ENCODE measurements at regions not wholly inside any gene's neighbourhood (a gene's known extent, or its start where the extent isn't known, plus 50 kb on each side); places are given as distances from the start of the nearest gene placed in this dataset.
"Not testable (repeated sequence)": the region's sequence is repeated elsewhere in the genome, so short reads cannot be mapped to it uniquely, and the experiment has no call there.

- not testable (repeated sequence) for DNase-seq
Measured at GRCh38 chr21:10410354-10410929, 110.9 kb upstream of the TPTE start.

- DNase-seq = not testable (repeated sequence)
Measured at GRCh38 chr21:10411776-10412526, 109.4 kb upstream of the TPTE start.

GRCh38 chr21:10412928-10413246 is 108.5 kb upstream of the TPTE start:
- DNase-seq = not testable (repeated sequence)

- not testable (repeated sequence) for DNase-seq
Measured at GRCh38 chr21:10413247-10414120, 107.9 kb upstream of the TPTE start.

- not testable (repeated sequence) for DNase-seq
Measured at GRCh38 chr21:10414121-10414924, 107.1 kb upstream of the TPTE start.

GRCh38 chr21:10414925-10415254 is 106.5 kb upstream of the TPTE start:
- DNase-seq = not testable (repeated sequence)

- DNase-seq = not testable (repeated sequence)
Measured at GRCh38 chr21:10415456-10415855, 105.9 kb upstream of the TPTE start.

- not testable (repeated sequence) for DNase-seq
Measured at GRCh38 chr21:10415859-10416258, 105.5 kb upstream of the TPTE start.

- not testable (repeated sequence) for DNase-seq
Measured at GRCh38 chr21:10416691-10417447, 104.5 kb upstream of the TPTE start.

- DNase-seq = not testable (repeated sequence)
Measured at GRCh38 chr21:10417551-10418002, 103.8 kb upstream of the TPTE start.

GRCh38 chr21:10418250-10419048 is 102.9 kb upstream of the TPTE start:
- DNase-seq = not testable (repeated sequence)

GRCh38 chr21:10421199-10421598 is 100.2 kb upstream of the TPTE start:
- not testable (repeated sequence) for DNase-seq

GRCh38 chr21:10421601-10422000 is 99.8 kb upstream of the TPTE start:
- not testable (repeated sequence) for DNase-seq

GRCh38 chr21:10424097-10424886 is 97.1 kb upstream of the TPTE start:
- not testable (repeated sequence) for DNase-seq

- DNase-seq = not testable (repeated sequence)
Measured at GRCh38 chr21:10424887-10425145, 96.6 kb upstream of the TPTE start.

- DNase-seq = no peak
Measured at GRCh38 chr21:10425856-10426255, 95.5 kb upstream of the TPTE start.

GRCh38 chr21:10426812-10427211 is 94.6 kb upstream of the TPTE start:
- DNase-seq = not testable (repeated sequence)

GRCh38 chr21:10427277-10427676 is 94.1 kb upstream of the TPTE start:
- not testable (repeated sequence) for DNase-seq

- DNase-seq = not testable (repeated sequence)
Measured at GRCh38 chr21:10428981-10429534, 92.3 kb upstream of the TPTE start.

- DNase-seq = no peak
Measured at GRCh38 chr21:10430005-10430404, 91.4 kb upstream of the TPTE start.

Data from fibroblast of upper back skin (primary cell).